Skeletal muscle tissue (tissue), 3 donors: ENCODE measurements at regions not wholly inside any gene's neighbourhood (a gene's known extent, or its start where the extent isn't known, plus 50 kb on each side); places are given as distances from the start of the nearest gene placed in this dataset.
"Not testable (repeated sequence)": the region's sequence is repeated elsewhere in the genome, so short reads cannot be mapped to it uniquely, and the experiment has no call there.

Experiments used
- H3K27ac ChIP-seq: one replicate; pipeline ENCODE4 v1.7.0; 2013; ENCODE audit warnings: mild to moderate bottlenecking, low read depth, low read length, inconsistent platforms
- H3K27me3 ChIP-seq, 3 donors: one replicate each; pipeline ENCODE4 v1.7.0; 2013; ENCODE audit warnings: low read length in 3 of 3; ENCODE audit not compliant: control insufficient read depth in 3 of 3, insufficient read depth in 3 of 3
- H3K36me3 ChIP-seq, 3 donors: one replicate each; pipeline ENCODE4 v1.7.0; 2013; ENCODE audit warnings: low read length in 3 of 3; ENCODE audit not compliant: control insufficient read depth in 3 of 3, insufficient read depth in 3 of 3
- H3K4me1 ChIP-seq, 3 donors: one replicate each; pipeline ENCODE4 v1.7.0; 2013; ENCODE audit warnings: low read length in 3 of 3, mild to moderate bottlenecking in 3 of 3; ENCODE audit not compliant: control insufficient read depth in 3 of 3, insufficient read depth in 3 of 3
- H3K4me3 ChIP-seq, 3 donors: one replicate each; pipeline ENCODE4 v1.7.0; 2013; ENCODE audit warnings: low read length in 3 of 3
- H3K9ac ChIP-seq, 3 donors: one replicate each; pipeline ENCODE4 v1.7.0; 2013; ENCODE audit warnings: low read length in 3 of 3, mild to moderate bottlenecking in 3 of 3, moderate library complexity in 2 of 3, low read depth in 1 of 3
- H3K9me3 ChIP-seq, 3 donors: one replicate each; pipeline ENCODE4 v1.7.0; 2013; ENCODE audit warnings: low read length in 3 of 3; ENCODE audit not compliant: control insufficient read depth in 3 of 3
- donor health status: Osteomylitis.

DNA sequence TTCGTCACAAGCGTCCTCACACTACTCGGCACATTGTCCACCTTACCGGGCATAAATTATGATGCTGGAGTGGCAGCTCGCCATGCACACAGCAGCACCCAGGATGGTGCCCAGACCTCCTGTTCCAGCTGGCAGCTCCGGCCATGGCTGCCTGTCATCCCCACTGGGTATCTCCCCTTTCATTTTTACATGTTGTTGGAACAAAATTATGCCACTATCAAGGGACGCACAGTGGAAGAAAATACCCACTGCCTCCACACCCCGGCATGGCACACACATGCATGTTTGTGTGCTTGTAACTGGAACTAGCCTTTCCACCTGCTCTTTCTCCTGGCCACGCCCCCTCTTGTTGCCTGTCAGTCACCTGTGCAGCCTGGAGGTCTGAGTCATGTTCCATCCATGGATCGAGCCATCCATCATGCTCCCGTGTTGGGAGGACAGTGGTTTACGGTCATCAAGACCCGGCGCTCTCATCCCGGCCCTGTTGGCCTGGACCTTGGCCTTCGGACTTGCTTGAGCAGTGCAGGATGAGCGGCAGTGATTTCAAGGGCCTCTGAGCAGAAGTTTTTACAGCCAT, 1069.6 kb downstream of the BRD1 start:
- H3K27ac ChIP-seq: no peak overlapping the region
- H3K36me3 ChIP-seq: no peaks in the 10 kb centered on the region
- H3K4me1 ChIP-seq: no peaks in the 10 kb centered on the region
- H3K4me3 ChIP-seq: no peak overlapping the region
- H3K27me3 ChIP-seq: peaks cover 0 to 27% (median 3%) of the 10 kb centered on the region in 3 donors
- peaks cover 0 to 3% (median 0%) of the 10 kb centered on the region in 3 donors for H3K9me3 ChIP-seq
- H3K9ac ChIP-seq: no peak overlapping the region

GRCh38 chr22:48757581-48757980, 1070.1 kb downstream of the BRD1 start:
- Histone ChIP-seq H3K9ac (no peak overlapping the region), H3K27me3 (peaks cover 0 to 27% (median 3%) of the 10 kb centered on the region in 3 donors), H3K9me3 (peaks cover 0 to 3% (median 0%) of the 10 kb centered on the region in 3 donors), H3K4me3 (no peak overlapping the region), H3K4me1 (no peaks in the 10 kb centered on the region), H3K36me3 (no peaks in the 10 kb centered on the region), H3K27ac (no peak overlapping the region)

DNA sequence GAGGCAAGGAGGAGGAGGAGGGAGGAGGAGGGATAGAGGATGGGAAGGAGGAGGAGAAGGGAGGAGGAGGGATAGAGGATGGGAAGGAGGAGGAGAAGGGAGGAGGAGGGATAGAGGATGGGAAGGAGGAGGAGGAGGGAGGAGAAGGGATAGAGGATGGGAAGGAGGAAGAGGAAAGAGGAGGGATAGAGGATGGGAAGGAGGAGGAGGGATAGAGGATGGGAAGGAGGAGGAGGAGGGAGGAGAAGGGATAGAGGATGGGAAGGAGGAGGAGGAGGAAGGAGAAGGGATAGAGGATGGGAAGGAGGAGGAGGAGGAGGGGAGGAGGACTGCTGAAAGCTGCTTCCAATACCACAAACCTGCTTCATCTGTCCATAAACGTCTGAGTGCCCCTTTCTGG, 1070.5 kb downstream of the BRD1 start:
- H3K4me1 ChIP-seq, H3K36me3 ChIP-seq, H3K9ac ChIP-seq, H3K4me3 ChIP-seq, H3K27ac ChIP-seq, H3K9me3 ChIP-seq: not testable (repeated sequence)
- H3K27me3 ChIP-seq: peaks cover 0 to 27% (median 3%) of the 10 kb centered on the region in 3 donors

GRCh38 chr22:48756146-48757111, 1071.2 kb downstream of the BRD1 start:
- Histone ChIP-seq H3K4me1 (no peaks in the 10 kb centered on the region), H3K4me3 (no peak overlapping the region), H3K9me3 (peaks cover 0 to 3% (median 0%) of the 10 kb centered on the region in 3 donors), H3K9ac (no peak overlapping the region), H3K27ac (no peak overlapping the region), H3K27me3 (peaks cover 0 to 22% (median 3%) of the 10 kb centered on the region in 3 donors), H3K36me3 (no peaks in the 10 kb centered on the region)

GRCh38 chr22:48755059-48755949, 1072.4 kb downstream of the BRD1 start:
- no peak overlapping the region for H3K4me3 ChIP-seq
- H3K9ac ChIP-seq: no peak overlapping the region
- peaks cover 0 to 13% (median 3%) of the 10 kb centered on the region in 3 donors for H3K27me3 ChIP-seq
- H3K27ac ChIP-seq: no peak overlapping the region
- peaks cover 0 to under 1% (median 0%) of the 10 kb centered on the region in 3 donors for H3K9me3 ChIP-seq
- H3K36me3 ChIP-seq: no peaks in the 10 kb centered on the region
- H3K4me1 ChIP-seq: no peaks in the 10 kb centered on the region

GRCh38 chr22:48754611-48755058, 1073.0 kb downstream of the BRD1 start:
- H3K9ac ChIP-seq: no peak overlapping the region
- no peaks in the 10 kb centered on the region for H3K4me1 ChIP-seq
- no peak overlapping the region for H3K4me3 ChIP-seq
- H3K9me3 ChIP-seq: no peaks in the 10 kb centered on the region
- no peak overlapping the region for H3K27ac ChIP-seq
- no peaks in the 10 kb centered on the region for H3K36me3 ChIP-seq
- peaks cover 0 to 11% (median 3%) of the 10 kb centered on the region in 3 donors for H3K27me3 ChIP-seq

DNA sequence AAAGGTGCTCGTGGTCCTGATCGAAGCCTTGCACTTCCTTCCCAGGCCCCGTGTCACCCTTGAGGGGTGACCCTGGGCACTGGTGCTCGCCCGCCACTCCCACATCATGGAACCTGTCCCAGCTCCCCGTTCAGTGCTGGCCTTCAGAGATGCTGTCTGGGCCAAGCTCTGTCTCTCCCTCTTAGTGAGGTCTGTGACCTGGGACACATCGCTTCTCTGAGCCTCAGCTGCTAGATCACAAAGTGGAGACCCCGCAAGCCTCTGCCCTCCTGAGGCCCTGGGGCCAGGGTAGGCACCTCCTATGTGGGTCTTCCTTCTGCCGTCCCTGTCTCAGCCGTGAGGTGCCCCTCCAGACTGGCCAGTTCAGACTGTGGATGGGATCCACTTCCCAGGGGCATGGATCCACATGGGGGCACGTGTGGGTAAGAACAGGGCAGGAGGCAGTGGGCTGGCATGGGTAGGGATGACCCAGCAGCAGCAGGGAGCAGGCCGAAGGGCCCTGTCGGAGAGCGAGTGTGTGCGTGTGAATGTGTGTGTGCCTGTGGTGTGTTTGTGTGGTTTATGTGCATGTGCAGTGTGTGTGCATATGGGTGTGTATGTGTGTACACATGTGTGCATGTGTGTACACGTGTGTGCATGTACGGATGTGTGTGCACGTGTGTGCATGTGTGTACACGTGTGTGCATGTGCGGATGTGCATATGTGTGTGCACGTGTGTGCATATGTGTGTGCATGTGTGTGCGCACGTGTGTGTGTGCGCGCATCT, 1073.7 kb downstream of the BRD1 start:
- peaks cover 0 to 11% (median 3%) of the 10 kb centered on the region in 3 donors for H3K27me3 ChIP-seq
- H3K27ac ChIP-seq: no peak overlapping the region
- H3K9me3 ChIP-seq: no peaks in the 10 kb centered on the region
- no peaks in the 10 kb centered on the region for H3K36me3 ChIP-seq
- H3K4me1 ChIP-seq: no peaks in the 10 kb centered on the region
- no peak overlapping the region for H3K4me3 ChIP-seq
- no peak overlapping the region for H3K9ac ChIP-seq

DNA sequence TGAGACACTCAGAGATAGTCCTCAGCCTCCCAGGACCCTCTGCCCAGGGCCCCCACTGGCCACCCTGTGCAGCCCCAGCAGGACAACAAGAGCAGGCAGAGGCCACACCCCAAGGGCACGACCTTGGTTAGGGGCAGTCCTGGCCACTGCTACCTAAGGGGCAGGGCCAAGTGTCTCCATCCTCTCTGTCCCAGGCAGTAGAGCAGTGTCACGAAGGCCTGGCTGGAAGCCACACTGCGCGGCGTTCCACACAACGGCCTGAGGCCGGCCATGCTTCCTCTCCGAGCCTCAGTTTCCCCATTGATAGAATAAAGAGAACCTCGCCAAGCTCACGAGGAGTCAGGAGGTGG, 1074.3 kb downstream of the BRD1 start:
- no peaks in the 10 kb centered on the region for H3K4me1 ChIP-seq
- H3K36me3 ChIP-seq: no peaks in the 10 kb centered on the region
- no peak overlapping the region for H3K27ac ChIP-seq
- H3K9me3 ChIP-seq: no peaks in the 10 kb centered on the region
- H3K4me3 ChIP-seq: no peak overlapping the region
- no peak overlapping the region for H3K9ac ChIP-seq
- H3K27me3 ChIP-seq: peaks cover 0 to 11% (median 3%) of the 10 kb centered on the region in 3 donors
